ENCODE measurements at regions not wholly inside any gene's neighbourhood (a gene's known extent, or its start where the extent isn't known, plus 50 kb on each side); places are given as distances from the start of the nearest gene placed in this dataset.
"Not testable (repeated sequence)": the region's sequence is repeated elsewhere in the genome, so short reads cannot be mapped to it uniquely, and the experiment has no call there.

DNA sequence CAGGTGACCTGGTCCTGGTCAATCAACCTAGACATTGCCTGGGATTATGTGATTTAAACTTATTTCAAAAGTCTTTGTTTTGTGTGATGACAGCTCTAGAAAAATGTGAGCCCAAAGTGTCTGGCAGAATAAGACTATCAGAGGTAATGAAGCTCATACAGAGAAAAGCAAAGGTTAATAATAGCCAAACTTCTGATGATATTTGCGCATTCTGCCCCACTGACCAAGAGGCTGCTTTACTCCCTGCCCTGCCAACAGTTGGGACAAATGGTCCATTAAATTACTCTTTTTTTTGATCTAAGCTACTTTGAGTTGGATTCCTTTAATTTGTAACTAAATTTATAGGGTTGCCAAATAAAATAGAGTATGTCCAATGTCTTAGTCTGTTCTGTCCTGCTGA, 911.2 kb downstream of the MCTP2 start:
- no peak for DNase-seq (ENCODE audit: low read depth)

DNA sequence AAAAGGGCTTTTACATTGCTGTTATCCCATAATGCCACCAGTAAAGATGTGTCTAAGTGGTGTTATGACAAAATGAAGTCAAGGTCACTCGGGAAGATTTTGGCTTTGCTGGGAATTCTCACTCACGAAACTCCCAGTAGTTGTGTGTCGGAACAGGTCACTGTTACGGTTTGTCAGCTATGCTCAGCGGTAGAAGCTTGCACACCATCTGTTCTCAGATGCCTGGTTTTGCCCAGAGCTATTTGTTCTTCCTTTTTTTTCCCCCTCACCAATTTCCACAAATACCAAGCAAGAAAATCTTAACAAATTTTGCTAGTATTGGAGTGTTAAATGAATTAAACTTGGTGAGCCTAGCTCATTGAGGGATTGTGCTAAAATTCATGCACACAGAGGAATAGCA, 915.1 kb downstream of the MCTP2 start:
- no peak for DNase-seq (ENCODE audit: low read depth)

DNA sequence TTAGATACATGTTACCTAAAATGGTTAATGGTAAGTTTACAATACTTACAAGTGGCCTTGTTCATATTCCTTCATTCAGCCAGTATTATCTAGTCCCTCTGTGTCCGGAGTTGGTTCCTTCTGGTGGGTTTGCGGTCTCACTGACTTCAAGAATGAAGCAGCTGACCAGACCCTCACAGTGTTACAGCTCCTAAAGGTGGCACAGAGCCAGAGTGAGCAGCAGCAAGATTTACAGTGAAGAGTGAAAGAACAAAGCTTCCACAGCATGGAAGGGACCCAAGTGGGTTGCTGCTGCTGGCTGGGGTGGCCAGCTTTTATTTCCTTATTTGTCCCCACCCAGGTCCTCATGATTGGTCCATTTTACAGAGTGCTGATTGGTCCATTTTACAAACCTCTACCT, 916.8 kb downstream of the MCTP2 start:
- no peak for DNase-seq (ENCODE audit: low read depth)

DNA sequence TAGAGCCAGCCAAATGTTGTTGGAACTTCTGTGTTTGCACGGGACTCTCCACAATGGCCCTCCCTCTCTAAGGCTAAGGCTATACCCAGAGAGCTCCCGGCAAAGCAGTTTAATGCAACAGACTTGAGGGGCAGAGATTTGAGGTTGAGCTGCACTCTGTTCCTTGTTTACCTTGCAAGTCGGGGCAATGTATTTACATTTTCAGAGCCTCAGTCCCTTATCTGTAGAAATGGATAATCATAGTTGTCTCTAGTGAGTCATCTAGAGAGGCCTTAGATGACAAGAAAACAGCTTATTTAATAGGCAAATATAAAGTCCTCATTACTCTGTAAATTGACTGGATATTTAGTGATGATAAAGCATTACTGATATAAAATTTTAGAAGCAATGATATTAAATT, 917.7 kb downstream of the MCTP2 start:
- no peak for DNase-seq (ENCODE audit: low read depth)

DNA sequence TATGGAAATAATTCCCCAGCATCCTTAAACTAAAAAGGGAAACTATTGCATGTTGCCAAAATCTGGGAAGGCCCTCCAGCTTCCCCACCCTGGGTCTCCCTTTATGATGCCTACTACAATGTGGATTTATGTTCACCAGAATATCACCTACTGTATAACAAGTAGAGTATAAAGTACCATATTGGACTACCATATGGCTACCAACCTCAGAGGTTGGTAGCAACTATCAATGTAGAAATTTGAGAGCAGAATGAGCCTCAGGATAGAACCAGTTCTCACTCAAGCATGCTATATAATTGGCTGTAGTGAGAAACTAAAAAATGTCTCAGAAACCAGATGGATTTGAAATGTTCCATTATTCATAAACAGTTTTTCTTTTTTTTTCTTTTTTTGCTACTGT, 918.4 kb downstream of the MCTP2 start:
- no peak for DNase-seq (ENCODE audit: low read depth)

DNA sequence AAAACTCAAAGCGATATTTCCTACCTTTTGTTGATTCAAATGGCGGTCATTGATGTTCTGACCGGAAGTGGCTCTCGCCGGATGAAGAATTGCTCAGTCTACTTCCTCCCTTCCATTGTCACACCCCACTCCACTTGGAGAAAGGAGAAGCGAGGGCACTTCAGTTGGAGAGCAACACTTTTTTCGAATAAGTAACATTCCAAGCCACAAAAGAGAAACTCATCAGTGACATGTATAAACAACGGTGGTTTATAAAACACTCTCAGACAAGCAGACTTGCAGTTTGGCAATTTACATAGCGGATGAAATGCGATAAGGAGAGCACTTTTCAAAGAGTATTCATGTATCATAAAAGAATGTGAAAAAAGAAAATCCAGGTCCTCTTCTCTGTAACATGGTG, 919.1 kb downstream of the MCTP2 start:
- no peak for DNase-seq (ENCODE audit: low read depth)

DNA sequence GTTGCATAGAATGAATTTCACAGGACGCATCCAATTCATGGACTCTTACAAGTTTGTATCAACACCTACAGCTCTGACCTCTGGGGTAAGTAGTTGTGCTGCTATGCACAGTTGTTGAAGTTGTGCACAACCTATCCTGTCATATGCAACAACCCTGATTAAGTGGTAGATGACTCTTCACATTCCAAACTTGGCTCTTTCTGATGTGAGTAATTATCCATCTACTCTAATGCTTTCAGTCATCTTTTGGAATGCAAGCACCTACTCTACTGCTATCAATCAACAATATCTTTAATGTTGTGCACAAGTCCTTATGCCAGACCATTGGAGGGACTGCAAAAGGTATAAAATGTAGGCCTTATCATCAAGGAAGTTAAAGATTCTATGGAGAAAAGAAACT, 921.4 kb downstream of the MCTP2 start:
- DNase-seq (ENCODE audit: low read depth): no peak

DNA sequence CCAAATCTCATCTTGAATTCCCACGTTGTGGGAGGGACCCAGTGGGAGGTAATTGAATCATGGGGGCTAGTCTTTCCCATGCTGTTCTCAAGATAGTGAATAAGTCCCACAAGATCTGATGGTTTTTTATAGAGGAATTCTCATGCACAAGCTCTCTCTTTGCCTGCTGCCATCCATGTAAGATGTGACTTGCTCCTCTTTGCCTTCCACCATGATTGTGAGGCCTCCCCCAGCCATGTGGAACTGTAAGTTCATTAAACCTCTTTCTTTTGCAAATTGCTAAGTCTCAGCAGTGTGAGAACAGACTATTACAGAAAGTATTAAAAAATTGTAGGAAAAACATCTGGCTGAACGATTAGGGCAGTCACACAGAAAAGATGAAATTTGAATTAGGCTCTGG, 921.8 kb downstream of the MCTP2 start:
- DNase-seq (ENCODE audit: low read depth): not testable (repeated sequence)

DNA sequence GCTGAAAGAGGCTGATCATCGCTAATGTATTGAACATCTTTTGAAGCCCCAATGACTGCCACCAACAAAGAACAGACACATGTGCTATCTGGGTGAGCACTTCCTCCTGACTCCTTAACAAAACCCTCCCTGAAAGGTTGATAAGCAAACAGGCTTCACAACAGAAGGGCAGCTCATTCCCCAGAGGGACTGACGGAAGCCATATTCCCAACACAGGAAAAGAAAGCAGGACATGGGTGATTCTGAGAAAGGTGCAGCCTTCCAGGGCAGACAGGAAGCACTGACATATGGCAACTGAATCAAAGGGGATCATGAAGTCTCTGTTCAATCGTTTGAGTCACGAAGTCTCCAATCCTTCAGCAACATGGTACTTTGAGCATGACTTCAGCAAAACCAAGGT, 929.0 kb downstream of the MCTP2 start:
- DNase-seq (ENCODE audit: low read depth): no peak

DNA sequence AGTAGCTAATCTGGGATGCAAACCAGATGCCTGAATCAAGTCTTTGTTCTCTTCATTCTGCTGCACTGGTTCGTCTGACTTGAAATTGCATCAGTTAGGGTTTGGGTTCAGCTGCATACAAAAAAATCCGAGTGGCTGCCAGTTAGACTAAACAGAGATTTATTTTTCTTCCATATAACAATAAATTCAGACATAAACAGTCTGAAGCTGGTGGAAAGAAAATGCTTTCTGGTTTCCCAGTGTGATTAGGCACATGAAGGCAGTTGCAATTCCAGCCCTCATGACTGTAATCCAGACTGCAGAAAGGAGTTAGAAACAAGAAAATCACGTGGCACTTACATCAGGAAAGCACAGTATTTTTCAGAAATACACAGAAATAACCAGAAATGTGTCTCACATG, 930.7 kb downstream of the MCTP2 start:
- no peak for DNase-seq (ENCODE audit: low read depth)

DNA sequence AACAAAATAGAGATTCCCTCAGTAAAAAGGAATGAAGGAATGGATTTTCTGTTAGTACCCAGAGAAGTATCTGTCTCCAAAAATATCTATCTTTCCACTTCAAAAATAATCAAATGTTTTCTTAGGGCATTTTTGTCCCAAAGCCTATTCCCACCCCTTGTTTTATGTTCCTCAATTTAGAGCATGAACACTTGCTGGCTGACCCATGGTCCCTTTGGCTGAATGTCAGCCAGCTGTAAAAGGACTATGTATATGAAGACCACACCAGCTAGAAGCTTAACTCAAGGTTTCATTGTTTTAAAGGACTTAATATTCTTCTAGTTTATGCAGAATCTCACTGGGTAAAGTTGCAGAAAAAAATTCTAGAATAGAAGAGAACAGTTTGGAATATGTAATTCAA, 931.2 kb downstream of the MCTP2 start:
- no peak for DNase-seq (ENCODE audit: low read depth)

DNA sequence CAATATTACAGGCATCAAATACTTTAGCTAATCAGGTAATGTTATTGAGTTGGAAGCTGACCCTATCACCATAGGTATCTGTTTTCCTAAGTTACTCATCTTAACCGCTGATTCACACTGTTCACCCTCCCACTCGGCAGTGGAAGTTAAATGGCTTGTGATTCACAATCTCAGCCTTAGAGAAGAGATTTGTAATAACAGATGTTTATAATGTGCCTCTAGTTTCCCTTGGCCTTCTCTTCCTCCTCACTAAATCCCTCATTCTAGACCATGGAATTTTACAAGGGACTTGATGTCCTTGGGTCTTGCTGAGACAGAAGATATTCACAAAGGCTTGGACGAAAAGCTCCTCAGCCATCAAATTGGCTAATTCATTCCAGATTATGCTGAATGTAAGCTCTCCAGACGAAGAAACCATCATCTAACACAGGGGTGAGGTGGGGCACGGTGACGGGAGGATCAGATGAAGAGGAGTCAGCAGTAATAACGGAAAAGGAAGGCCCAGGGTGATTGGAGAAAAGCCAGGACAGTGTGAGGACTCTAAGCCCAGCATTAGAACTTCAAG, 931.7 kb downstream of the MCTP2 start:
- DNase-seq (ENCODE audit: low read depth): no peak

DNA sequence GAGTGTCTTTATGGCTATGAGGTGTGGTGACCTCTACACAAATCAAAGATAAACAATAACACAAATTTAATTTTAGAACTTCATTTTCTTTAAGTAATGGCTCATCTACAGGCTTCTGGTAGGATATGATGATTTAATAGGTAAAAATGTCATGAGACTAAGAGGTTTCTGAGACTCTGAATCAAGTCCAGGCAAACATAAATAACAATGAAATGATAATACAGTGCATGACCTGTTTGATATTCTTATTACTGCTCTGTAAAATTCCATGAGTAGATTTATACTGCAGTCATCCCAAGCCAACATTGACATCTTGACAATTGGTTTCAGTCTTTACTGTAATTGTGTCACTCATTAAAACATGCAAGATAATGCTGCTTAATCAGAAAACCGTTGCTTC, 936.8 kb downstream of the MCTP2 start:
- no peak for DNase-seq (ENCODE audit: low read depth)

DNA sequence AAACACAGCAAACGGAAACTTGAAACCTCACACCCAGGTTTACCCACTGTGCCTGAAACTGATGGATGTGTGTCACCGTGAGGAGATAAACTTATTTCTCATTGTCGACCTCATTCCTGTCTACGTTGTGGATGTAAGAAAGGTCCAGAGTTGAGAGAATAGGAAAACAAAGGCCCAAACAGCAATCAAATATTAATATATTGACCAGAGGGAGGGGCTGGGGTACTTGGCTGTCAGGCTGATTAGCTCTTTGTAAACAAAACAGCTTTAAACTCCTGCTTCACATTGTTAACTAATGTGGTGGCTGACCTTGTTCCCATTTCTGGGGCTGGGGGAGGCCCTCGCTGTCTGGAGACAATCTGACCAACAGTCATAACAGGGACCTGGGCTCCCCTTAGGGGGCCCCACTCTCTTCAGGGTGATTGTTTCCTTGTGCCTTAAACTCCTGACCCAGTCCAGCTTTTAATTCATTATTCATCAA, 937.6 kb downstream of the MCTP2 start:
- DNase-seq (ENCODE audit: low read depth): no peak

DNA sequence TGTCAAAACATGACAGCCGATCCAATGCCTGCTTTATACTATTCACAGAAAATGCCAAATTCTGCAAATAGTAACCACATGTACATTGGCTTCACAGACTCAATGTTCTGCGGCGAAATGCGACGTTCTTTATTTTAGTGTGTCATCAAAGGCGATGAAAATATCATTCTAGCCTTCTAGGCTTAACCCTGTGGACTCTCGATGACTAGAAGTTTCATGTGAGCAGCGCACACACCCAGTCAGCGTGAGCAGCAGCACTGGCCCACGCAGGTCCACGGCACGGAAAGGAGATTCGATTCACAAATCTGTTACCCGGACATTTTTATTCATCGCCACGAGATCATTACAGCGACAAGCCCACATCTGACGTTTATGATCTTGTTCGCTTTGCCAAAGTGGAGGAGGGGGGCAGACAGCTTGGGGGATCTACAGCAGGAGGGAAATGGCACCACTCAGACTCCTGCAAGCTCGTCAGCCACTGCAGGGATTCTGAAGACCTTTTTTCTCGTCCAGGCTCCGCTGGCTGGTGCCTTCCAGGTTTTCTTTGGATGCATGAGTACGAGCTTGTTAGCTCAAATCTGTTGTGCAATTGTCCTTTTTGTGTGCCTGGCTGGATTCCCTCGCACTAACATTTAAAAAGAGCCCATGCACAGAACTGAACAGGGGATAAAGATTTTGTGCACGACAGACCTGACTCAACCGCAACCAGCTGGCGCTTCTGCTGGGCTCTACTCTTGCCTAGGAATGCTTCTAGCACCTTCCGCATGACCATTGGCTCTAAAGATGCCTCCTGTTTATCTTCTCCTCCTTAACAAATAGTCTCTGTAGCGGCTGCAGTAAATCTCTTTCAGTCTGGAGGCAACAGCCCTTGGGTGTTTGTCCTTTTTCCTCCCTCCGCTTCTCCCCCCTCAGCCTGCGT, 938.4 kb downstream of the MCTP2 start:
- DNase-seq (ENCODE audit: low read depth): no peak

DNA sequence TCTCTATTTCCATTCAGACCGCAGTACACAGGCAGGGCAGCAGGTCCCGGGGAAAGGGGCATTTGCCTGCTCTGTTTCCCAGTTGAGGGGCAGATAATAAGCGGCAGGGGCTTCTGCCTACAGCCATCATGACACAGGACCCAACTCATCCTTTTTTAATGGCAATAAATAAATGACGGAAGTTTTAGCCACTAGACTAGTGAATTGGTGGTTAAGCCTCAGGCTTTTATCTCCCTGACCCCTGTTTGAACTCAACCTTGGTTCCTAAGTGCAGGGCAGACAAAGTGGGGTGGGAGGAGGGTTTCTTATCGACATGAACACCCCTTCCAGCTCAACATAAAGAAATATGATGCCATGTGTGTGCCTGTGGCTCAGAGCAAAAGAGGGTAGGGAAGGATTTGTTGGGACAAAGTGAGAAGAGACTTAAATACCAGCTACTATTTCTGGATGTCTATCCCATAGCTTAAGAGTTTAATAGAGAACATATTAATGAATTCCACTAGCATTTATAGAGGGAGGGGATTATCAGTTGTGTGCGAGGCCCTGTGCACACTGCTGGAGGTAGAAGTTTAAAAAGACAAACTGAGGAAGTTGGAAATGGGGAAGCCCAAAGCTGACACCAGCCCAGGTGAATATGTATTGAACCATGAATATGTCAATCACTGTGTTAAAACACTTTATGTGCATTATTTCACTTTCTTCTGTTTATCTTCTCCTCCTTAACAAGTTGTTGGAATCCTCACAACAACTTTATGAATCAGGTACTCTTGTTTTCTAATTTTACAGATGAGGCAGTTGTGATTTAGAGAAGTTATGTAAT, 939.4 kb downstream of the MCTP2 start:
- DNase-seq (ENCODE audit: low read depth): no peak

DNA sequence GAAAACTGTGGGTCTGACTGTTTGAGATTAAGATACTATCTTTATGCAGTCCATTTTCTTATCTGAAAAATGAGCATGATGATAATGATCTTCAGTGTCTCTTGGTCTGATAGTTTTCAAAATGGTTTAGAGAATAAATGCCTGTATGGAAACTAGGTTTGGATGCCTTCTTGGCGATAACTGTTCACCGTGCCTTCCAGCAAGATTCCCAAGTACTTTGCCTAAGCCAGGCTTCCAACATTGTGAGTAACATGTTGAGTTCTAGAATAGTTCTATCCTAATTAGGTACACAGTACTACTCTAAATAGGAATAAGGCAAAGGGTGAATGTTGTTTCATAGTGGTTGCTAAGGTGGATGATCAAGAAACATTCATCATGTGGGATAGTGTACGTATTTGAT, 940.2 kb downstream of the MCTP2 start:
- DNase-seq (ENCODE audit: low read depth): no peak

DNA sequence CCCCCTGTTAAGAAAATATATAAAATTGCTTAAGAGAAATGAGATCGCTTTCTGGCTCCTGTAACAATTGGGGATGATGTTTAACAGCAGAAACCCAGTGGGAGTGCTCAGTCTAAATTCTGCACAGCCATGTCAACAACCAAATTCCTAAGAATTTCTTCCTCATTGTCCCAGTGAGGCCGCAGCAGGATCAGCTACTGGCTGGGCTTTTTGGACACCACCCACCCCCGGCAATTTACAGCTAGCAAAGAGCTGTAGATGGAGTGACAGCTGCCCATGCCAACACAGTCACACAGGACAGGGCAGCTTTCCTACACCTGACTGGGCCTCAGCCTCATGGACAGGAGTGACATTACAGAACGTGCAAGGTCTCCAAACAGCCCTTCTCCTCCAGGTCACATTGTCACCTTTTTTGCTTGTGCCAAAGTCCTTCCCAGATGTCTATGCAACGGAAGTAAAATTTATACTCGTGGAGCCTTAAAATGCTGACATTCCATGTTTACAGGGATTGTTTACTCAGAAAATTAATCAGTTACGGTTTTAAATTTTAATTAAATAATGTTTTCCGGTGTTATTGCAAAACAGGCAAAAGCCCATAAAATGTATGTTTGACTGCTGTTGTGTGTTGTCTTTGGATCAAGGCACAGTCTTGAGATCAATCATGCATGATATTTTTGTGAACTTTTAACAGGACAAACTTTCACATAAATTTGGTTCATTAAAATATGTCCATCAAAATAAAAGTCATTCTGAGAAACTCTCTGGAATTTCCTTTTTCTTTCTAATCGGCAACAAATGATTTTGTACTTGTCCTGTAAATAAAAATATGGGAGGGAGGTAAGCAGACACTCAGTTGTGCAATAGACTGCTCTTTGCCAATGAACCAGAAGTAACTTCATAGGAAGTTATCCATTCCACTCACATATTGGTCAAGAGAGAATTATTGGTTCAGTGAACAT, 943.2 kb downstream of the MCTP2 start:
- DNase-seq (ENCODE audit: low read depth): no peak

DNA sequence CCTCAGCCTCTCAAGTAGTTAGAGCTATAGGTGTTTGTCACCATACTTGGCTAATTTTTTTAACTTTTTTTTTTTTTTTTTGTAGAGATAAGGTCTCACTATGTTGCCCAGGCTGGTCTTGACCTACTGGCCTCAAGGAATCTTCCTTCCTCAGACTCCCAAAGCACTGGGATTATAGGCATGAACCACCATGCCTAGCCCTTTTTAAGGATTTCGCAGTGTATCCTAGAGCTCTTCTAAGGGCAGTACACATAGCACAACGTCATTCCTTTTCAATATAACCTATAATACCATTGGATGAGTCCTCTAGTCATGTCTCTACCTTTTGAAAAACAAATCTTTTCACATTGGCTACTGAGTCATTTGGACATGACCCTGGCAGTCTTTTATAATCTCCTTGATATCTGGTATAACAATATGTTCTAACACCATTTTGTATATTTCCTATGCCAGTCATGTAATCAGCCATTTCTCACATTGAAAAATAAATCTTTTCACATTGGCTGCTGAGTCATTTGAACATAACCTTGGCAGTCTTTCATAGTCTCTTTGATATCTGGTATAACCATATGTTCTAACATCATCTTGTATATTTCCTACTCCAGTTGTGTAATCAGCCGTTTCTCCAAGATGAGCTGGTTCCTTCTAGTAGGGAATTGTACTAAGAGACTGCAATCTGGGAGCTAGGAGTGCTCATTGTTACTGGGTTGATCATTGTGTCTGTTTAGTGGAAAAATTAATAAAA, 944.7 kb downstream of the MCTP2 start:
- no peak for DNase-seq (ENCODE audit: low read depth)

DNA sequence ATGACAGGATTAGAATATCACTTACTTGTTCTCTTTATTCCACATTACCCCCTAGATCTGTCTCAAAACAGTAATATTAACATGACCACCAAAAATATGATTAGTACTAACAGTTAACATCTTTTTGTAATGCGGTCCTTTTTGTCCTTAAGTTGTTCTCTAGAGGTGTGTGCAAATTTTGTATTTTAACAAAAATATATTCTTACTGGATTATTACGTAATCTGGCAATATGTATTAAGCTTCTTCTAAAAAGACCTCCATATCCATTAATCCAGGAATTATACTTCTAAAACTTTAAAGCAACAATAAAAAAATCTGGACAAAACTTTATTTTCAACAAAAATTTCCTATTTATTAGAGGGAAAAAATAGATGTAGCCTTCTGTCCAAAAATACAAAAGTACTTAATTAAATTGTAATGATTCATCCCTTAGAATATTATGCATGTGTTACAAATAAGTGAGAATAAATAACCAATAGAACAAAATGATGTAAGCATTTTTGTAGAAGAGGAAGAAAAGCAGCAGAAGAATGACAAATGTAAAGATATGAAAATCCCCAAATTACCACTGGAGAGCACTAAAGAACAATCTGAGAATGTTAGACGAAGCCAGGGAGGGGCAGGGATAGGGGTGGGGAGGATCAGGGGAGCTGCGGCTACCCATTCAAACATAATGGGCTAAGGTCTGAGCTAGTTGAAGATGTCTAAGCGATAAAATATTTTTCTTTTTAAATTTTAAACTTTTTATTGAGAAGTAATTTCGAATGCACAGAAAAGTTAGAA, 945.6 kb downstream of the MCTP2 start:
- no peak for DNase-seq (ENCODE audit: low read depth)

Data from T-helper 22 cell (primary cell).